DOHH2 (cell line): ENCODE measurements at regions not wholly inside any gene's neighbourhood (a gene's known extent, or its start where the extent isn't known, plus 50 kb on each side); places are given as distances from the start of the nearest gene placed in this dataset.

Source experiments
- H3F3A ChIP-seq: fragments of 200-600 bp; sonication (generic), shearing (Covaris generic); 2 replicates; pipeline ENCODE4 v1.6.0; 2016; ENCODE audit warnings: antibody characterized with exemption, mild to moderate bottlenecking; ENCODE audit not compliant: control insufficient read depth, insufficient read depth
- H3K27ac ChIP-seq: fragments of 200-600 bp; sonication (generic); 2 replicates; pipeline ENCODE4 v1.5.1; 2014; ENCODE audit warnings: low read depth, mild to moderate bottlenecking, low read length, moderate library complexity
- H3K27me3 ChIP-seq: fragments of 200-600 bp; sonication (generic); 2 replicates; pipeline ENCODE4 v1.6.1; 2014; ENCODE audit warnings: mild to moderate bottlenecking, low read length, mixed read lengths; ENCODE audit not compliant: control insufficient read depth
- H3K36me3 ChIP-seq: fragments of 200-600 bp; sonication (generic); 2 replicates; pipeline ENCODE4 v1.6.1; 2014; ENCODE audit warnings: mild to moderate bottlenecking, low read length, moderate library complexity, mixed read lengths; ENCODE audit not compliant: control insufficient read depth
- H3K4me1 ChIP-seq: fragments of 200-600 bp; sonication (generic); 2 replicates; pipeline ENCODE4 v1.6.1; 2014; ENCODE audit warnings: mild to moderate bottlenecking, low read length, mixed read lengths; ENCODE audit not compliant: control insufficient read depth
- H3K4me2 ChIP-seq: fragments of 200-600 bp; sonication (generic); 2 replicates; pipeline ENCODE4 v1.6.0; 2014; ENCODE audit warnings: mild to moderate bottlenecking, low read length, moderate library complexity
- H3K4me3 ChIP-seq: fragments of 200-600 bp; sonication (generic); 2 replicates; pipeline ENCODE4 v1.5.1; 2014; ENCODE audit warnings: mild to moderate bottlenecking, low read length, mixed read lengths
- H3K79me2 ChIP-seq: fragments of 200-600 bp; sonication (generic); 2 replicates; pipeline ENCODE4 v1.6.1; 2014; ENCODE audit warnings: mild to moderate bottlenecking, low read length, mixed read lengths; ENCODE audit not compliant: control insufficient read depth
- H3K9me2 ChIP-seq: fragments of 200-600 bp; sonication (generic); replicated peaks from 2 replicates; pipeline ENCODE4 v1.6.1; 2014; ENCODE audit warnings: mild to moderate bottlenecking, low read length, mixed read lengths; ENCODE audit not compliant: control insufficient read depth
- H3K9me3 ChIP-seq: fragments of 200-600 bp; sonication (generic); 2 replicates; pipeline ENCODE4 v1.6.1; 2014; ENCODE audit warnings: antibody characterized with exemption, low read length, mixed read lengths; ENCODE audit not compliant: control insufficient read depth, insufficient read depth
- H4K20me1 ChIP-seq: fragments of 200-600 bp; sonication (generic); 2 replicates; pipeline ENCODE4 v1.6.0; 2014; ENCODE audit warnings: low read depth, mild to moderate bottlenecking, antibody characterized with exemption, low read length, moderate library complexity; ENCODE audit not compliant: control insufficient read depth, insufficient read depth
- CTCF ChIP-seq: fragments of 200-600 bp; sonication (generic); IDR thresholded peaks from one replicate; pipeline ENCODE4 v1.5.1; 2014; ENCODE audit warnings: antibody characterized with exemption, mild to moderate bottlenecking, low read depth, low read length; ENCODE audit not compliant: poor library complexity, severe bottlenecking
- EZH2phosphoT487 ChIP-seq: fragments of 200-600 bp; sonication (generic); IDR thresholded peaks from 2 replicates; pipeline ENCODE4 v1.6.1; 2017; ENCODE audit warnings: borderline replicate concordance, mild to moderate bottlenecking, antibody characterized with exemption, low read length, moderate library complexity, mixed read lengths

GRCh38 chr19:30778961-30779715 lies 407.0 kb downstream of the ZNF536 start:
- H3K4me3 ChIP-seq, result no peak overlapping the region
- no peak for TF ChIP-seq EZH2phosphoT487
- TF ChIP-seq CTCF, result no peak

GRCh38 chr19:30778061-30778460 lies 405.9 kb downstream of the ZNF536 start:
- H3K4me1 ChIP-seq, result no peaks in the 10 kb centered on the region
- no peak for TF ChIP-seq EZH2phosphoT487
- no peaks in the 10 kb centered on the region for H3K79me2 ChIP-seq
- no peaks in the 10 kb centered on the region for H3K36me3 ChIP-seq
- H3K4me3 ChIP-seq, result no peak overlapping the region
- H3K27me3 ChIP-seq, result no peaks in the 10 kb centered on the region
- H3K27ac ChIP-seq, result no peak overlapping the region
- no peaks in the 10 kb centered on the region for H3F3A ChIP-seq
- H3K4me2 ChIP-seq, result no peak overlapping the region
- no peaks in the 10 kb centered on the region; the same call in 1 of the 2 replicates for H3K9me2 ChIP-seq
- H3K9me3 ChIP-seq, result no peaks in the 10 kb centered on the region
- no peaks in the 10 kb centered on the region for H4K20me1 ChIP-seq

More at GRCh38 chr19:30778961-30779715, 407.0 kb downstream of the ZNF536 start:
- Histone ChIP-seq H3K9me3 (no peaks in the 10 kb centered on the region), H3K4me2 (no peak overlapping the region), H3F3A (no peaks in the 10 kb centered on the region), H3K27me3 (no peaks in the 10 kb centered on the region), H3K9me2 (no peaks in the 10 kb centered on the region), H3K36me3 (no peaks in the 10 kb centered on the region), H4K20me1 (no peaks in the 10 kb centered on the region), H3K4me1 (no peaks in the 10 kb centered on the region), H3K27ac (no peak overlapping the region), H3K79me2 (no peaks in the 10 kb centered on the region)

- Histone ChIP-seq H3K27ac (no peak overlapping the region), H3K9me3 (no peaks in the 10 kb centered on the region; the same call in 1 of the 2 replicates), H3K4me2 (no peak overlapping the region), H4K20me1 (no peaks in the 10 kb centered on the region), H3K36me3 (no peaks in the 10 kb centered on the region), H3F3A (no peaks in the 10 kb centered on the region), H3K4me3 (no peak overlapping the region), H3K4me1 (no peaks in the 10 kb centered on the region), H3K9me2 (no peaks in the 10 kb centered on the region; the same call in 1 of the 2 replicates), H3K27me3 (no peaks in the 10 kb centered on the region), H3K79me2 (no peaks in the 10 kb centered on the region)
- TF ChIP-seq EZH2phosphoT487 (no peak), CTCF (no peak)
These were observed 403.8 kb downstream of the ZNF536 start for GRCh38 chr19:30775956-30776355.

GRCh38 chr19:30774252-30774766 lies 402.1 kb downstream of the ZNF536 start:
- Histone ChIP-seq H3K27ac (no peak overlapping the region), H3K4me2 (no peak overlapping the region), H3K79me2 (no peaks in the 10 kb centered on the region), H3K36me3 (no peaks in the 10 kb centered on the region), H3F3A (no peaks in the 10 kb centered on the region), H4K20me1 (no peaks in the 10 kb centered on the region), H3K27me3 (no peaks in the 10 kb centered on the region), H3K4me3 (no peak overlapping the region), H3K9me2 (no peaks in the 10 kb centered on the region; the same call in 1 of the 2 replicates), H3K9me3 (no peaks in the 10 kb centered on the region; the same call in 1 of the 2 replicates), H3K4me1 (no peaks in the 10 kb centered on the region)
- TF ChIP-seq CTCF (no peak), EZH2phosphoT487 (no peak)
